SHP77 (cell line): ENCODE measurements at regions not wholly inside any gene's neighbourhood (a gene's known extent, or its start where the extent isn't known, plus 50 kb on each side); places are given as distances from the start of the nearest gene placed in this dataset.

ENCODE experiments used
- DNase-seq, 2 experiments: peaks; one replicate each; lab custom pipeline; 2025; lab: John Stamatoyannopoulos, UW

DNA sequence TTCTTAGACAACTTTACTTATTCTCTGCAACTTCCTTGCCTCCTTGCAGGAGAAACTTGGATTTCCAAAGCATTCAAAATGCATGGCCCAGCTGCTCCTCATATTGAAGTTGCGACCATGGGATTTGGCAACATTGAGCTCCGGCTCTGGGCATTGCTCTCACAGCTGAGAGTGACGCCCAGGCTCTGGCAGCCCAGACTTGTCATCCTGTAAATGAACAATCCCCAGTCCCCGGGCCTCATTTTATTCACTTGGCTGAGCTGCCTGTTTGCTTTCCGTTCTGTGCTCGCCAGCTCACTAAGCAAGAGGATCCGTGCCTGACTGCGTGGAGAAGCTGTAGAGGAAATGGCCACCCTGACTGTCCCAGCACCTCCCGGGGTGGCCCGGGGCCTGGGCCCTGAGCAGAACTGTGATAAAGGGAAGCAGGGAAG is 119.5 kb upstream of the CD93 start:
- peak; percentile 90 to 92 for DNase-seq

DNA sequence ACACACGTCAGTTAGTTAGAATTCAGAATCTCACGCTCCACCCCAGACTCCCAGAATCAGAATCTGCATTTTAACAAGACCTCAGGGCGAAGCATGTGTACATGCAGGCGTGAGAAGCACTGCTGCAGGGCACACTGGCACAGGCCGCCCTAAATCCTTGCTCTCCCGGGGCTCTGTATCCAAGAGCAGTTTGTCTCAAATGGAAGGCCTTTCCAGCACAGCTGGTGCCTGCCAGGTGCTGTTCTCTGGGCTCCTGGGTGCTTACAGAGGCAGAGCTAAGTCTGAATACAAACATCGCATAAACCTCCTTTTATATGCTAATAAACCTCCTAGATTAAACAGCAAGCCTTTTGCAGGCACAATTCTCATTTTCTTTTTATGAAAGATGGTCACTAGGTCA is 119.1 kb upstream of the CD93 start:
- peak; percentile 80 to 91 for DNase-seq

DNA sequence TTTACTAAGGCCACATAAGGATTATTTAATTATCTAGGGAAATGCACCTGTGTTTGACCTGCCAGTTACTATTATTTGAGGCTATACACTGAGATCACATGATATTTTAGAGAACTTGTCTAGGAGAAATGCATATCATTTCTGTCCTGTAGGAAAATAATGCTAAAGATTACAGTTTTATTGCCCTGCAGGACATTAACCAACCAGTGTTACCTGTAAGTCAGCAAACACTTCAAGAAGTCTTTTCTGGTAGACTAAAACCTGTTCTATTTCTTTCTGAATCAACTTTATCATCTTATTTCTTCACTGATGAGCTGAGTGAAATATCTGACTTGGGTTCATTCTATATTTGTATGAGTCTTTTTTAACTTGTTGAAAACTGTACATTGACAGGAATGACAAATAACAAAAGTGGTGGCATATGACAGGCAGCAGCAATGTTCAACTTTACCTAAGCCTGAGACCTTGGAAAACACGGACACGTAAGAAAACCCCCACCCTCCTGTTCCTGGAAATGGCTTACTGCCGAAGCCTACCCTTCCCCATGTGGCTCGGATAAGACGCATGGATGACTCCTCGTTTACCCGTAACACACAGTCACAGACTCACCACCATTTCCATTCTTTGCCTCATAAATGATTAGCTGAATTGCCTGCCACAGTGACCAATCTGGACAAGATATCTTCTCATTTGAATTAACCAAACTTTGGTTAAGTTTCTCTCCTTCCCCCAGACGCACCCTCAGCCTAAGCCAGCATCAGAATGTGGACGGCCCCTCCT is 118.0 kb upstream of the CD93 start:
- DNase-seq = no peak

DNA sequence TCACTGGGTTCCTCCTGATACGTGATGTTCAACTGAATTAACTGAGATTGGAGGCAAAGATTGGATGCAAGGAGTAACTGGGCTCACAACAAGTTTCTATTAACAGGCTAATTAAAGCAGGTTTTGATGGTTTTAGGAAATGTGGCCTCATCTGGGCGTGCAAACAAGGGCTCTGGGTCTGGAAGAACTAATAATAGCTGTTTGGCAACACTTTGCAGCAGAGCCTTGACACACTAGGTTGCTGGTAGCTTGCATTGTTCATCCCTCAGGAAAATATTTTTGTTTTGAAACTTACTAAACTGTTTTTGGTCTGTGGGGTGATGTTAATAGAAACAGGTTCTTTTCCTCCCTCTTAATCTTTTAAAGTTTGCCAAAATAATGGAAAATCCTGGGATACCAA is 117.2 kb upstream of the CD93 start:
- no peak for DNase-seq

DNA sequence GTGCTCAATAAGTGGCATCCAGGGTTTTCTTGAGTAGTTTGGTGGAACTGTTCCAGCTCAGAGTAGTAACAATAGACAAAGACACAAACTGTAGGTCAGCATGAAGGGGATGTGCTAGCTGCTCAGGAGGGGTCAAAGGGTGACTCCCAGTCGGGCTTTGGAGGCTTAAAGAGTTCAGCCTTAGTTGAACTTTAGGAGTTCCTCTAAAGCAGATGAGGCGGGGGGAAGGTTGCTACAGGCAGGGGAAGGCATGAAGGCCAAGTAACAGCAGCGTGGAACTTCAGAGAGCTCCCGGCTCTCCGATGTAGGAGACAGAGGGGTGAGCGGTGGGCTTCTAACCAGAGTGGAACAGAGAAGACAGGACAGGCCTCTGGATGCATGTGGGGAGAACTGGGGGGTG is 115.5 kb upstream of the CD93 start:
- DNase-seq = no peak

DNA sequence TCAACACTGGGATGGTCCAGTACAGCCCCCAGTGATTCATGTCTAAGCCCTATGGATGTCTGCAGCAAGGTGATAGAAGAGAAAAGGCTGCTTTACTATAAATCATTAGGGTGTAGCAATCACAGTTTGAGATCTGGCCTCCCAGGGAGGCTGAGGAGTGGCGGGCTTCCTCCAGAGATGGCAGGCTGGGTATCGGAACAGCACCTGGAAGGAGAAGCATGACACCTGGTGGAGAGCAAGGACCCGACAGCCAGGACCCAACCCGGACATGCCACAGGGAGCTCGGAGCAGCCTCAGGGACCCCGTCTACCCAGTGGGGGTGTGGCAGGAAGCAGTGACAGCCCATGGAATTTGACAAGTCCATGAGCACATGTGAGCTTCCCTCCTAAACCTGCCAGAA is 114.8 kb upstream of the CD93 start:
- DNase-seq = peak; percentile 56 to 78

DNA sequence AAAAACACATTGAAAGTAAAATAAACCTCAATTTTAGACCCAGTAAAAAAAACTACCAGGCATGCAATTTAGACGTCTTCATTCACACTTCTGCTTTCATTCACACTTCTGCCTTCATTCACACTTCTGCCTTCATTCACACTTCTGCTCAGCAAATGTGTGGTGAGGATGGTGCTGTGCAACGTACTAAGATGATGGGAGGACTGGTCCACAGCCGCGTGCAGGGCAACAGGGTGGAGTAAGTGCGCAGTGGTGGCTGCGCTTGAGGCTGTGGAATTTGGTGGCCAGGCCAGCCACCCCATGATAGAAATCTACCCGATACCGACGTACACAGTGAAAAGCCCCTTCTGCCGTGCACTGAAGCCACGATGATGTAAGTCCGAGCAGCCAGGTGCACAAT is 114.3 kb upstream of the CD93 start:
- no peak for DNase-seq

DNA sequence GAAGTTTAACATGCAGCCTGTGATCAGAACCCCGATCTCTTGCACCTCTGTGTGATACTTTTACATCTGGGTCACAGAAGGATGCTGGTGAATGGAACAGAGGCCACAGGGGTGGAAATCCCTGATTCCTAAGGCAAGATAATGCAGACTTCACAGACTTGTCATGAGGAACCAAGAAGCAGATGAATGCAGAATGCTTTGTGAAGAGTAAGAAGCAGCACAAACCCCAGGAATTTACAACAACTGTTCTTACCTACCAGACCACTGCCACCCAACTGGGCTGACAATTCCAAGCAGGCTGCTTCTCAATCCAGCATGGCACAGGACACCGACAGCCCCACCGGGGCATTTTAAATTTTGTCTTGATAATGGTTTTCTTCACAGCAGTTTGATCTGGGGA is 113.2 kb upstream of the CD93 start:
- no peak for DNase-seq

DNA sequence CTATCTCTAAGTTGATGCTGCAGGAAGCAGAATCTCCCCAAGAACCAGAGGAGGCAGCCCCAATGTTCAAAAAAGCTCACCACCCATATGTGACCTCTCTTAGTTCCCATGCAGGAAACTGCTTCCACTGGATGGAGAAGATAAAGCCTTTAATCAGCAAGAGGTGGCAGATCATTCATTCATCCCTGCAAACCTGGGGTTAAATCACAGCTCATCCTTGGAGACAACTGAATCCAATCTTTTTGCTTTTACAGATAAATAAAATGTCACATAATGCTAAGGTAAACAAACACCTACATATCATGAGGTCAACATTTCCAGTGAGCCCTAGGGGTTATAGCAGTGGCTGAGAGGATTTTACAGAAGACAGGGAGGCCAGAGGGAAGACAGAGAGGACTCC is 112.7 kb upstream of the CD93 start:
- no peak for DNase-seq

DNA sequence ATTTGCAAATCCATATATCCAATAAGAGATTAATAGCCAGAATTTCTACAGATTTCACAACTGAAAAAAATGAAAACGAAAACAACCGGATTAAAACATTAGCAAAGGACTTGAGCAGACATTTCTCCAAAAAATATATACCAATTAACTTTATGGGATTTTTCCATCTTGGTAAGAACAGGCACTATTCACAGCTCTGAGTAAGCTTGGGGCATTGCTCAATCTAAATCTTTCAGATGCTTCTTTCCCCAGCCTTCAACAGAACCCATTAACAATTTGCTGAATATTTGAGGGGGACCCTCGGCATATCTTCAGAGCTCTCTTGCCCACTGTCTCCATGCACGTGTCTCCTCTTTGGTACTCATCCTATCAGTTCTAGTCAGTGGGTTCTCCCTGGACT is 111.7 kb upstream of the CD93 start:
- no peak for DNase-seq

DNA sequence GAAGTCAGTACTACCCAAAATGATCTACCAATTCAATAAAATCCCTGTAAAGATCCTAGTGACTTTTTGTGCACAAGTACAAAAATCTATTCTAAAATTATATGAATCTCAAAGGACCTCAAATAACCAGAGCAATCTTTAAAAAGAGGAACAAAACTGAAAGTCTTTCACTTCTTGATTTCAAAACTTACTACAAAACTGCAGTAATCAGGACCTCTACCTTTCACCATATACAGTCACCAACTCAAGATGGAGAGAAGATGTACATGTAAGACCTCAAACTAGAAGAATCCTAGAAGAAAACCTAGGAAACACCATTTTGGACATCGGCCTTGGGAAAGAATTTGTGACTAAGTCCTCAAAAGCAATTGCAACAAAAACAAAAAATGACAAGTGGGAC is 109.5 kb upstream of the CD93 start:
- no peak for DNase-seq

DNA sequence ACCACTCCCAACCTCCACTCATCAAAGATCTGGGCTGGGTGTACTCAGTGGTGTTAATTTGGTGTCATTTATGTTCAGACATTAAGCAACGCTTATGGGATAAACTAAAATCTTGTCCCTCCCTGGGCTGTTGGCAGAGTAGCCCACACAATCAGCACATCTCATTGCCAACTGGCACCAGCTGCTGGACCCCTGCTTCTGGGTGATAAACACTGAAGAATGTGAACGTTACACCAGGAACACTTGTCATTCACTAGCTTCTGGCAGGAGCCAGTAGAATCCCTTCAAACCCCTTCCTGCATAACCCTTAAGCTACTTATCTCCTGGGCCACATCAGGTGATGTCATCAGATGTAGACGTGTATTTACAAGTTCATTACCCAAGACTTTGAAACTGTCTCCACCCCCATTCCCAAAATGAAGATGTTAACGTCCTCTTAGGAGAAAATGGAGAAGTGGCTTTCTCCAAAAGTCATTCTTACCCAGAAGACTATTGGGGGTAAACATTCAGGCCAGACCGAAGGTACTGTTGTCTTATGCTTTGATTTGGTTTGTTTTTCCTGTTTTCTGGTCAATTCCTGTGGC is 107.8 kb upstream of the CD93 start:
- DNase-seq = no peak

DNA sequence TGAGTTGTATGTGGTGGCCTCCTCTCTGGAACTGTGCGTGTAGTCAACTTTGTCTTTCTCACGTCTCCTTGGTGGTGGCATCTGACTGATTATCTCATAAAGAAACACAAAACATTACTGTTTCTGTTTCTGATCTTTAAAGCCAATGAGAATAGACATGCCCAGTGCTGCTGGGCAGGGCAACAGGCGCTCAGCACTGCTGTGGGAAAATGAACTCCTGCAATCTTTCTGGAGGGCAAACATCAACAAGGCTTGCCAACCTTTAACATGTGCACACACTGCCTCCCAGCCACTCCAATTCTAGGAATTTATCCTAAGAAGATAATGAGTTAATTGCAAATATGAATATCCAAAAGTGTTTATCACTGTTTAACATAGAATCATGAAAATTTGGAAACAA is 106.3 kb upstream of the CD93 start:
- DNase-seq = no peak

DNA sequence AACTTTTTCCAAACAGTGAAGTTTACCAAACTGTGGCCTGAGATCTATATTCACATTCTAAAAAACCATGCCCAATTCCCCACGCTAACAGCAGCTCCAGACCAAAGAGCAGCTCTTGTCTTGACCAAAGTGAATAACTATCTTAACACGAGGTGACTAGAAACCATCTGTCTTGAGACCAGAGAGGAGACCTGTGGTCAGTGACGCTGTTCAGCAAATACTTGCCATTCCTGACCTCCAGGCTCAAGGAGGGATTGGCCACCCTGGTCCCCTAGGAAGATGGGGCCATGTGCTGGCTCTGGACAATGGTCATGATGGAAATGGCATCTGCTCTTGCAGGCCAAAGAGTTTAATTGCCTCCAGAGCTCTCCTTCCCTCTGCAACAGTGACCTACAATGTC is 104.4 kb upstream of the CD93 start:
- no peak for DNase-seq

DNA sequence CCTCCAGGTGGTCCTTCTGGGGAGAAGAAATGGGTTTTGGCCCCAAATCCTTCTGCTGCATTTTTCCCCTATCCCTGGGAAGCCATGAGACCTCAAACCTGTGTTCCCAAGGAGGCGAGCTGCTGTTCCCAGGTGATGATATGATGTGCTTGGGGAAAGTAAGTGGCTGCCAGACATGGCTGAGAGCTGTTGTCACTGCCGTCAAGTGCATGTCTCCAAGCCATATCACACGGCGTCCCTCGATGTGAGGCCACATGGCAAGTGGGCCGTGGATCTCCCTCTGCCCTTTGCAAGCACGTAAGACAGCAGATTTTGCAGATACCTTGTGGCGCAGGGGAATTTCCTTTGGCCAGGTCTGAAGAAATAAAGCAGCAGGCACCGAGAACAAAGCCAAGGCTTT is 103.7 kb upstream of the CD93 start:
- no peak for DNase-seq

DNA sequence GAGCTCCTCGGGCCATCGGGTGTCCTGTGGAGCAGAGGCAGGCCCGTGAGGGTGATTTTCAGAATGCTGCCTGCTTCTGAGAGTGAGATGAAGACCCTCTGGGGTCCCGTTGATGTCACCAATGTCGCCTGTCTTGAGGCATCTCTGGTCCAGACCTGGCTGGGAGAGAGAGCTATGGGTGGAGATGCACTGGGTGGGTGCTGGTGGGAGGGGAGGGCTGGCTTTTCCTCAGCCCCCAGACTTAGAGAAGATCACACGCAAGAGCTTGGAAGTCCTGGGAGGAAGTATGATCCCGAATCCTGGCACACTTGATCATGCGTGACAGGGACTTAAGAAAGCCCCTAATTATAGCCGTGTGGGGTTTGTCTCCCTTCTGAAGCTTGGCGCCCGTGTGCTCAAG is 103.2 kb upstream of the CD93 start:
- no peak for DNase-seq

DNA sequence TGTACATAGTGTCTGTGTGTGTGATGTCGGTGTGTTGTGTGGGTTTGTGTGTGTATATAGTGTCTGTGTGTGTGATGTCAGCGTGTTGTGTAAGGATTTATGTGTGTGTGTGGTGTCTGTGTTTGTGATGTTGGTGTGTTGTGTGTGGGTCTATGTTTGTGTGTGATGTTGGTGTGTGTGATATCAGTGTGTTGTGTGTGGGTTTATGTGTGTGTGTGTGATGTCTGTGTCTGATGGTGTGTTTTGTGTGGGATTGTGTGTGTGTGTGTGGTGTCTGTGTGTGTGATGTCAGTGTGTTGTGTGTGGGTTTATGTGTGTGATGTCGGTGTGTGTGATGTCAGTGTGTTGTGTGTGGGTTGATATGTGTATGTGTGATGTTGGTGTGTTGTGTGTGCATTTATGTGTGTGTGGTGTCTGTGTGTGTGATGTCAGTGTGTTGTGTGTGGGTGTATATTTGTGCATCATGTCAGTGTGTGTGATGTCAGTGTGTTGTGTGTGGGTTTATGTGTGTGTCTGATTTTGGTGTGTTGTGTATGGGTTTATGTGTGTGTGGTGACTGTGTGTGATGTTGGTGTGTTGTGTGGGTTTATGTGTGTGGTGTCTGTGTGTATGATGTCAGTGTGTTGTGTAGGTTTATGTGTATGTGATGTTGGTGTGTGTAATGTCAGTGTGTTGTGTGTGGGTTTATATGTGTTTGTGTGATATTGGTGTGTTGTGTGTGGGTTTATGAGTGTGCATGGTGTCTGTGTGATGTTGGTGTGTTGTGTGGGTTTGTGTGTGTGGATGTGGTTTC is 102.4 kb upstream of the CD93 start:
- DNase-seq = no peak

DNA sequence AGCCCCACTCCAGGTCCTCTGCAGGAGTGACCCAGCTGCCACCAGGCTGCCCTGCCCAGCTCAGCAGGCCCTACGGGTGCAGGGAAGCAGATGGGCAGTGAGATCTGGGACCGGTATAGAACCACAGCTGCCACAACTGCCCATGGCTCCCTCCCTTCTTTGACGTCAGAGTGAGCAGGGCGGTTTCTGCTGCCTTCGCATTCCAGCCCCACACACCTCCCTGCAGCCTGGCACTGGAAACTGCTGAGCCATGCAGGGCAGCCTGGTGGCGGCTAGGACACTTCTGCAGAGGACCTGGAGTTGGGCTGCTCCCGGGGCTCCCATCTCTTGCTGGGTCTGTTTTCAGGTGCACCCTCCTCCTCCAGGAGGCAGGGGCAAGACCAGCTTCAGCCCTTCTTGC is 101.6 kb upstream of the CD93 start:
- DNase-seq = peak; percentile 93 to 94

DNA sequence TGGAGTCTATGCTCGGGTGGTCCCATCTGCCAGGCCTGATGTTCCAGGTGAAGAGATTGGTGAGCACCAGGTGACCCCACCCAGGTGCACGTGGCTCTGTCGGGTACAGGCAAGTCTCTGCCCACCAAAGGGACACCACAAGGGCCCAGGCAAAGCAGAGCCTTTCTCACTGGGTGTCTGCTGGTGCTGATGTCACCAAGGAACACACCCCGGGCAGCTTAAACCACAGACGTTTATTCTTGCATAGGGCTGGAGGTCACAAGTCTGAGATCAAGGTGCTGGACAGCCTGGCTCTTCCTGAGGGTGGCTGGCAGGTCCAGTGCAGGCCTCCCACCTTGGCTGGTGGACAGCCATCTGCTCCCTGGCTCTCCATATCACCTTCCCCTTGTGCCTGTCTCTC is 100.7 kb upstream of the CD93 start:
- DNase-seq = no peak

DNA sequence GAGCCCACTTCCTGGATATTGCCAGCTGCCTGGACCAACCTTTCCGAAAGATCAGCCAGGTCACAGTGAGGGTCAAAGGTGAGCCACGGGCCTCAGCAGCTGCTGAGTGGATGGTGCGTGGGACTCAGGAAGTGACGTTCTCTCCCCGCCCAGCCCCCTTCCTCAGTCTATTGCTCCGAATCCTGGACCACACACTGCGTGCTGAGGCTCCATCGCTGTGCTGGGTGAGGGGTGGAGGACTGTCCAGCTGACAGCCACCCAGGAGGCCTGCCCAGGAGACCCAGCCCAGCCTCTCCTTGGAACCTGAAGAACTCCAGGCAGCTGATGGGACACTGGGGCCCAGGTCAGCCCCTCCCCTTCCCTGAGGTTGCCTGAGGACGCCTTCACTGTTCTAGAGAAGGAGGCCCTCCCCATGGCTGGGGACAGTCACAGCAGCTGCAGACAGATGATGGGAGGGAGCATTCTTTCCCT is 94.4 kb upstream of the CD93 start:
- DNase-seq = peak in 1 of 2 experiments; percentile 75

DNA sequence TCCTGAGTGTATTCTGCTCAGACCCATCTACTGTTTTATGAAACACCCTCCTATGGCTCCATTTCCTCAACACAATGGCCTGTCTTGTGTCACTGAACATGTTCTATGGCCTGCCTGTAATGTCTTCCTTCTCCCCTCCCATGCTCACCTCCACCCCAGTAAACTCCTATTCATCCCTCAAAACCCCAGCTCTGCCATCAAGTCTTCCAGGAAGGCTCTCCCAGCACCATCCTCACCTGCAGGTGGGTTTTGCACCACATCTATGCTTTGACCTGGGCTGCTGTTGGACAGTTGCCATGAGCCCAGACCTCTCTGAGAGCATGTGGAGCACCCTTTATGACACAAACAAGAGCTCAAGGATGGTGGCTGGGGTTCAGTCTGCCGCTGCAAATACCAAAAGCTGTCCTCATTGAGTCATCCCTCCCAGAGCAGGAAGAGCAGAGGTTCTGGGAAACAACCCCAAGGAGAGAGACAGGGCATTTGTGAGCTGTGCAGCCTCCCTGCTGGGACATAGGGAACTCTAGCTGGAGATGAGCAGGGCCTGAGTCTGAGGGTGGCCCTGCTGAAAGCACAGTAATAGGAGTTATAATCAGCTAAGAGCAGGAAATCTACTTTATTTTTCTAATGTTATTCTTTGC is 93.8 kb upstream of the CD93 start:
- DNase-seq = no peak

DNA sequence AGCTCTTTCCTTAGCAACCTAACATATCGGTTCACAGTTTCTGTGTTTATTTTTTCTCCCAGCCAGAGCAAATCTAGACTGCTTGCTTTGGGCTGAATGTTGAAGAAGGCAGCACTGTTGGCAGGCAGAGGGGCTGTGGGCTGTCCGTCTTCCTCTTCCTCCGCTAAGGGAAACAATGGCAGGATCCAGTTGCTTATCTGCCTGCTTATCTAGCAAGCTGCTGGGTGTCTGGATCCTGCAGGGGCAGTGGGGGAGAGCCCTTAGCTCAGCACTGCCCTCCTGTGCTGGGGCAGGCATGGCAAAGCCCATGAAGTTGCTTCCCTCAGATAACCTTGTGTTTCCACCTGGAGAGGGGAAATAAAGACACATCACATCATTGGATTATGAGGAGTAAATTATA is 92.7 kb upstream of the CD93 start:
- DNase-seq = no peak

DNA sequence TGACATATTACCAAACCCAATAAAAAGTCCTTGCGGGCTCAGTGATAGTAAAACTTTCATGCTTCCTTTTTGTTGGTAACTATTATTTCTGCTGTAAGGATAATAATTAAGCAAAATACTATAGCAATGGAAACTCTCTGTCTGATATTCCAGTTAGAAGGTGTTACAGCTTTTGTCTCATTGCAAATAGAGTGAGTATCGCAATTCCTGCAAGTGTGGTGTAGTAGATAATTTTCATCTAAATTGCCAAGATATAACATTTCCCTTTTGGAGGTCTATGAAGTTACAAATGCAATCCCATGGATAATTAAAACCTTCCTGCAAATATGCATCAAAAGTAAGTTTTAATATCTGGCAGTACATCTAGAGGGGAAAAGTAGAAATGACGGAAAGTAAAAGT is 88.7 kb upstream of the CD93 start:
- no peak for DNase-seq
